Mucosa of gallbladder (tissue), 1 donor: ENCODE measurements at regions not wholly inside any gene's neighbourhood (a gene's known extent, or its start where the extent isn't known, plus 50 kb on each side); places are given as distances from the start of the nearest gene placed in this dataset.
A peak's percentile ranks its signal among the peaks of the same experiment; 100 is the strongest.

Source experiments
- DNase-seq: peaks from one replicate; pipeline ENCODE4 v3.0.0-alpha.2; 2020; ENCODE audit warnings: low spot score
- donor health status: DM: no; HTN: no; CAD: no.

DNA sequence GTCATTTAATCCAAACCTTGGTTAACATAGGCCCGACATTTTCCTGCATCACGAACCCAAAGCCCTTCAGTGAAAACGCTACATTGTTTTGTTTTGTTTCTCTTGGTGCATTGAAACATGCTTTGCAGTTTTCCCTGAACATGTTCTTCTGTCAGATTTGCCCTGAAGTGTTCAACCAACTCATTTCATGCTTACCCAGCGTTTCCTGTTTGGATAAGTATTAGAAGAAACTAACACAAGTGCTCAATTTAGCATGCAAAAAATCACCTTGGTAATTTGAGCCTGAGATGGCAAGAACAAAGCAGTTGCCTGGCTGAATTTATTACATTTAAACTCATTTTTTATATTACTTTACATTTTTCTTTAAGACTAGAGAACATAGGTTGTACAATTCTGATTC, 160.1 kb upstream of the VCX3A start:
- no peak for DNase-seq

DNA sequence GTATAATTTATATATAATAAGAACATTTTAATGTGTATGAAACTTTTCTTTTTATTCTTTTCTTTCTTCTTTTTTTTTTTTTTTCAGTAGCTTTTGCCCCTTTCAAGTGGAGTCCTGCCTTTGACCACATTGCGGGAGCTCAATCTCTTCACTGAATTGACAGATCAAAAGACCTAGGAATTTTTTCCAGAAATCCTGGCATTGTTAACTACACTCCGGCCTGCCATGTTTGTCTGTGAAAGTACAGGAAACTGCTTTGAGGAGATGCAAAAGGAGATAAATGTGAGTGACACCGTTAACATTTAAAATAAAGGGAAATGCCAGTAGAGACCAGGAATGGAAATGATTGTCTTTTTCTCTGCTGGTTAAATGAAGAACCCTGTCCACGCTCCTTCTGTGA, 159.3 kb upstream of the VCX3A start:
- DNase-seq = no peak

DNA sequence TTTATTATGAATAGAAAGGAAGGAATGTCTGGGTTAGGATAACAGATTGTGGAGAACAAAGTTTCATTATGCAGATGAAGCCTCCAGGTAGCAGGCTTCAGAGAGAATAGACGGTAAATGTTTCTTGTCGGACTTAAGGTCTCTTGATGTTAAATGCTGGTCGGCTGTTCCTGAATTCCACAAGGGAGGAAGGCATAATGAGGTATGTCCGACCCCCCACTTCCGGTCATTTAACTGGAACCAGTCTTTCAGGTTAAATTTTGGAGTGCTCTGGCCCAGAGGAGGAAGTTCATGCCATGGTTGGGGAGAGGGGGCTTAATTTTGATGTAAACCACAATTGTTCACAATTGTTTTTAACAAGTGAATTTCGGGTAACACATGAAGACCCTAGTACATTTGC, 158.1 kb upstream of the VCX3A start:
- no peak for DNase-seq

DNA sequence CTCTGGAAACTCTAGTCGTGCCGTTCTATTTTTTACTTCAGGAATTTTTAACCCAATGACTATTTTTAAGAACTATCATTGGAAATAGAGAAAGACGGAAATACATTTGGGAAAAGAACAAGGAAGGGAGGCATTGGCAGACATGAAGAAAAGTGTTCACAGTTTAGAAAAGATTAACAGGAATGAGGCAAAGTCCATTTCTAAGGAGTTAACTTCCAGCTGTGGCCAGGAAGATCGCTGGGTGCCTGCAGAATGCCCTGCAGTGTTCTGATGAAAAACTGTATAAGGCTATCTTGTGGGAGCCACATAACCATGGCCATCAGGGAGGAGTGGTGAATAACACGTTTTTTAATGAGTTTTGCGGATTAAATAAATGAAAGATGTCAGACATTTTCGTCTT, 150.6 kb upstream of the VCX3A start:
- DNase-seq = peak; percentile 34

DNA sequence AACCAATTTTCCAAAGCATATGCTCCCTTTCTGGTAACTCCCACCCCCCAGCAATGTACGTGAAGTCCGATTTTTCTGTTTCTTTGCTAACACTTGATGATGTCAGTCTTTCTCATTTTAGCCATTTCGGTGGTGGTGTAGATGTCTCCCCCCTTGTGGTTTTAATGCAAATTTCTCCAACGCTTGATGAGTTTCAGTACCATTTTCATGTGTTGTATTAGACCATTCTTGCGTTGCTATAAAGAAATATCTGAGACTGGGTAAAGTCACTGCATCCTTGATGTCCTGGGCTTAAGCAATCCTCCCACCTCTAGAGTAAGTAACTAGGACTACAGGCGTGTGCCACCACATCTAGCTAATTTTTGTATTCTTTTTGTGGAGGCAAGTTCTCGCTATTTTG, 148.4 kb upstream of the VCX3A start:
- no peak for DNase-seq

DNA sequence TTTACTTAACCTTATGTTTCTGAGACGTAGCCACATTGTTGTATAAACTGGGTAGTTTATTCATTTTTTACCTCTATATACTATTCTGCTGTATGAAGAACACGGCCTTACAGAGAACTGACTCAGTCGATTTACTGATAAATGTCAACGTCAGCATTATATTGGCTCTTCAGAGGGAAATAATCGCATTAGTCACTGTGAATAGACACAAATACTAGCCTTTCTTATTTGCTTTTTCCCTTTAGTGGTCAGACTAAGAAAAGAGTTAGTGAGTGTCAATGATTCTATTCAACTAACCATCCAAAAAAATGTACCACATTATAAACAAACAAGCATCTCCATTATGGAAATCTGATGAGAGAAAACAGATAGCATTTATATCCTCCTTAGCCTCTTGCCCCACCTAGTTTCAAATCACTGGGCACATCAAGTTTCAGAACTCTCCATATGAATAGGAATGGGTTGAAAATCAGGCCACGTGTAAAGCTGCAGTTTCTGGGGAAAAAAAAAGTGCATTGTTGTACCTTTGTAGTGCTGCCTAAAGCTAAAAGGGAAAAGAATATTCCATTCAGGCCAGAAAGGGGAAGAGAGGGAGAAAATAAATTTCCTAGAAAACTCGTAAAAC, 146.7 kb upstream of the VCX3A start:
- no peak for DNase-seq

DNA sequence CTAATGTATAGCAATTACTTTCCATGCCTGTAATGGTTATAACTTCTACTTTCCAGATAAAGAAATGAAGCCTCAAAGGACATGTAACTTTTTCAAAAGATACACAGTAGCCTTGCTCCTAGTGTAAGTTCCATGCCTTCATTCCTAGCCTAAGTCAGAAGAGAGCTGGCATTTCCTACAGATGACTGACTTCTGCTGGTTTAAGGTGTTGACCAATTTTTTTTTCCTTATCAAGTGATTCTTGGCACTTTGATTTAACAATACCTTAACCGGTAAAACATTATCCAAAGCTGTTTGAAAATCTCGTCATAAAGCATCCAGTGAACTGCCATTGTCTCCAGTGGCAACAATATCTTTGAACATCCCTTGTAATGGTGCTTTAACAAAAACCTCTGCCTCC, 145.1 kb upstream of the VCX3A start:
- no peak for DNase-seq

DNA sequence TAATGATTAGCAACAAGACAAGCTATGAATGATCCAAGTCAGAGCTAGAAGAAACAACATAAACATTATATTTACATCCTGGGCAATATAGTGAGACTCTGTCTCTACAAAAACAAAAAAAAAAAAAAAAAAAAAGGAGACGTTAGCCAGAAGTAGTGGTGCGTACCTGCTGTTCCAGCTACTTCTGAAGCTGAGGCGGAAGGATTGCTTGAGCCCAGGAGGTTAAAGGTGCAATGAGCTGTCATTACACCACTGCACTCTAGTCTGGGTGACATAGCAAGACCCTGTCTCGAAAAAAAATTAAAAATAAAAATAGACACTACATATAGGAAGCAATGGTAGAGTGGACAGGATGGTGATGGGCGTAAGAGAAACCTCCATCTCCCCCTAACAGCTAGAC, 144.6 kb upstream of the VCX3A start:
- DNase-seq = no peak

DNA sequence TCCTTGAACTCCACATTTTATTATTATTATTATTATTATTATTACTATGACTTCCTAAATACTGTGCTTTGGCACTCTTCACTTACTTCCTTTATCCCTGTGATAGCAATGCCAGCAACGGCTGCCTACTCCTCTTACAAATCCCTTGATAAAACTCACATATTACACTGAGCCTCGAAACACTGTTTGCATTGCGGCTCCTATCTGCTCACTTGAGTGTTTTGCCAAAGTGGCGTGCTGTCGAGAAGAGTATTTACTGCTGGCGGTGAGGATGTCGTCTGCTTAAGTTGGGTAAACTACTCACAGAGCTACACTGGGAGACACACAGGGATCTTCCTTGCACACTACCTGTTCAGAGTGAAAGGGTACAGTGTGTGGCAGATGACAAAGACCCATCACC, 143.4 kb upstream of the VCX3A start:
- DNase-seq = peak; percentile 12

DNA sequence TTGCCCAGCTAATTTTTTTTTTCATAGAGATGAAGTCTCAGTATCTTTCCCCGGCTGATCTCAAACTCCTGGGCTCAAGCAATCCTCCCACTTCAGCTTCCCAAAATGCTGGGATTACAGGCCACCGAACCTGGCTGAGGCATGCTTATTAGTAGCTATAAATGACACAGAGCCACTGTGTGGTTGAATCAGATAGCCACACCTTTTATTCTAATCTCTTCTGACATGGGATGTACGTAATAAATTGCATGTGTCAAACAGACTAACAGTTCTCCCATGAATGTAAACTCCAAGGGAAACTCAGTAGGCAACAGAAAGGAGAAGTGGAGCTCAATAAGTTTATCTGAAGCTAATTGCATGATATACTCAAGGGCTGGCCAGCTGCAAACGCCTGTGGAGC, 139.8 kb upstream of the VCX3A start:
- DNase-seq = no peak

DNA sequence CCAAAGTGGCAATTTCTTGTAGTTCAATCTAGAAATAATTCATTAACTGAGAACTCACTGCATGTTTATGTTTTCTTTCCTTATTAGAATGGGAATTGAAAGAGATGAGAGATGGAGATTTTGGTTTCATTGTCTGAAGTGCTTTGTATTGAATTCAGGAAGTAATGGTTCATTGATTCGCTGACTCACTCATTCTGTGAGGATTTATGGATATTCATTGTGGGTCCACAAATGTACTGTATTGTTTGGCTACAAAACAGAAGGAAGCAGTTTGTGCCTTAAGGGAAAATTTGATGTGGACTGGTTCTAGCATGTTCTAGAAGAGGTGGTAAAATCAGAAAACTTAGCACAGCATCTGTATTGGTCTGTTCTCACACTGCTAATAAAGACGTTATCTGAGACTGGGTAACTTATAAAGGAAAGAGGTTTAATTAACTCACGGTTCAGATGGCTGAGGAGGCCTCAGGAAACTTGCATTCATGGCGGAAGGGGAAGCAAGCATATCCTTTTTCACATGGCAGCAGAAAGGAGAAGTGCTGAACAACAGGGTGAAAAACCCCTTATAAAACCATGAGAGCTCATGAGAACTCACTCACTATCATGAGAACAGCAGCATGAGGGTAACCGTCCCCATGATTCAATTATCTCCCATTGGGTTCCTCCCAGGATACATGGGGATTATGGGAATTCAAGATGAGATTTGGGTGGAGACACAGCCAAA, 132.3 kb upstream of the VCX3A start:
- no peak for DNase-seq

DNA sequence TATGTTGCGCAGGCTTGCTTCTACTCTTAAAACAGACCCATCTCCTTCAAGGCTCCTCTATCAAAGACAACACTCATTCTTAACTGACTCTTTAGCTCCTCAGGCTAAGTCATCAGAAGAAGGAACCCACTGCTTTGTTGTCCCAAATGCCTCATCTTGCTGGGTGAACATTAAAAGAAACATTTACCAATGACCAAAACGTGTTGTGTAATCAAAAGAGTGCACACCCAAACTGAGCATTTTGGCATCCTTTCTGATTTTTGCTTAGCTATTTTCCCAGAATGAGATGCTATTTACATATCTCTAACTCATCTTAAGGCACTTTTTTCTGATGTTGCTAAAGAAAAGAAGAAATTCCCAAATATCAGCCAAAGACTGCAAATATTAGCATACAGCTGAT, 131.7 kb upstream of the VCX3A start:
- no peak for DNase-seq

DNA sequence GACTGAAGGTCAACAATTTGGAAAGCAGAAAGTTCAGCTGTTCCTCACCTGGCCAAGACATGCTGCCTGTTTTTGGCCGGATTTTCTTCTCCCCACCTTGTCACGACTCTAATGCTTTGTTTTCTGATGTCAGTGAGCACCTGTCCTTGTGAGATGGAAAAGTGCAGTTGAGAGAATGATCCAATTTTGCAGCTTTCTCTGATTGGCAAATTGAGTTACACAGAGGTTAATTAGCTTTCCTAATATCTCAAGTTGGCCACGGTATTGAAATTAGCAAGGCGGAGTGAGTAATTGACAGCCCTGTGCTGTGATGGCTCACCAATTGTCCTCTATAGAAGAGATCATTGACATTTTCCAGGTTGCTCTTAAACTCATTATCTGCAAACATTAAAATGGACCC, 126.8 kb upstream of the VCX3A start:
- no peak for DNase-seq

DNA sequence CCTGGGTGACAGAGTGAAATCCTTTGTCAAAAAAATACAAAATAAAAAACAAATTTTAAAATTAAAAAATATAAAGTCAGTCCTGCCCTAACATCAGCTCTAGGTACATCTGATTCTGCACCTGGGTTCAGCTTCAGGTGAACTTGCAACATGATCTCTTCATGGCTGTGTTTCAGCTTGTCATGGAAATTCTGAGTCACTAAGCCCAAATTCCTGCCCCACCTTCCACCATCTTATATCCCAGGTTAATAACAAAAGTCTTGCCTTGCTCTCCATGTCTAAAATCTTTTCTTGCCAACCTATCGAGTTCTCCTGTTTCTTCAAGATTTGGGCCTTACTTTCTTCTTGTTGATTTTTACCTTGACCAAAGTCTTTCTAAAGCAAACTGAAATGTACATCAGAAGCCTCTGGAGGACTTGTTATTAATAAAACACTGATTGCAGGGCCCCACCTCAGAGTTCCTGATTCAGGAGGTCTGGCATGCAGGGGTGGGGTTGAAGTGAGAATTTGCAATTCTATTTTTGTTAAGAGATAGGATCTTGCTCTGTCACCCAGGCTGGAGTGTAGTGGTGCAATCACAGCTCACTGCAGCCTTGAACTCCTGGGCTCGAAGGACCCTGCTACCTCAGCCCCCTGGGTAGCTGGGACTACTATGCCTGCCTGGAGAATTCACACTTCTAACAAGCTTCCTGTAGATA, 125.8 kb upstream of the VCX3A start:
- no peak for DNase-seq

DNA sequence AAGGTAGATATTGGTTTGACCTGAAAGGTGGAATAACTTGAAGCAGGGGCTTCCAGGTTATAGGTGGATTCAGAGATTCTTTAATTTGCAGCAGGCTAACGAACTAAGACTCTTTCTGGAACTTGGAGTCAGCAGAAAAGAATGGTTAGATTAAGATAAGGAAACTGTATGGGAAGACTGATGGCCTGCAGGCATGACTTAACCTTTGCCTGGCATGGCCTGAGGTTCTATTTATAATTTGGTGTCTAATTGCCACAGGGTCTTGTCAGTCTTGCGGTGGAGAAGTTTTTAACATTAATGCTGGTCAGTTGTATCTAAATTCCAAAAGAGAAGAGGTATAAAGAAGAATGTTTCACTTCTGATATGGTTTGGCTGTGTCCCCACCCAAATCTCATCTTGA, 110.3 kb upstream of the VCX3A start:
- DNase-seq = no peak

DNA sequence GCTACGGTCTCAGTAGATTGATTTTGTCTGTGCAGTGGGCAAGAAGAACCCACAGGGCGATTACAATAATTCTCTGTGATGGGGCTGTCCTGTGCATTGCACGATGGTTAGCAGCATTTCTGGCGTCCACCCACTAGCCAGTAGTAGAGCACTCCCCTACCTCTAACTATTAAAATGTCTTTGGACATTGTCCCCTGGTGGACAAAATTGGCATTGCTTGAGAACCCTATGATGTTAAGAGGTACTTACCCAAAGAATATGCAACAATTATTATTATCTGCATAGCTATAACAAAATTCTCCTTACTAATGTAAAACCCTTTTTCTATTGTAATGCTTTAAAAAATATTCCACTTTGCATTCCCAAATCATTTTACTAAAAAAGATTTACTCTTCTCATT, 109.5 kb upstream of the VCX3A start:
- no peak for DNase-seq

DNA sequence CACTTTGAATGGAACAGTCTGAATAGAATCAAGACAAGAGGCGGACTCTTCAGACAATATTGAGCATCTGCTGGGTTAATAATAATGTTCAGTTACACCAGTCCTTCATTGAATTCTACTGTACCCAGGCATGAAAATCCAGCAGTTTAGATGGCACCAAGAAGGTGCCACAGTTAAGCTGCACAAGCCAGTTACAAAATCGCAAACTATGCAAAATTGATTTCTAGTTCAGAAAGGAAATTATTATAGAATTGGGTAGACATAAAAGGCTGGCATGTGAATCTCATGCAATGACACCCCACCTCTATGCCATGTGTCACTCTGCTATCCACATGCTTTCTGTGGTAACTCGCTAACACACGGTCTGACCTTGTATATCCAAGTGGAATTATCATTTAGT, 105.8 kb upstream of the VCX3A start:
- no peak for DNase-seq

DNA sequence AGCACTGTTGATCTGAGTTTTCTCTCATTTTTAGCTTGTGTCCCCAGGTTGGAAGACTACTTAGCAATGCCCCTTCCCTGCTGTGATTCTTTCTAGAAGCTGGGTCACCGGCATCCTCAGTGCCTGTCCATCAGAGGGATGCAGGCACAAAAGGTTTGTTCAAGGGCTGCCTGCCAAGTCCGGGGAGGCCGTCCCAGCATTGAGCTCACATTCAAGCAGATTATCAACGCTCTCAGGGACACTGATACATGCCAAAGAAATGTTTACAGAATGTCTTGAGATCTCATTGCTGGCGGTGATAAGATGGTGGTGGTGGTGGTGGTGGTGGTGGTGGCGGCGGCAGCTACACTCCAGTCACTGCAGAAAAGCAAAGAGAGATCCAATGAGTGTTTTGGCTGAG, 79.6 kb upstream of the VCX3A start:
- no peak for DNase-seq

DNA sequence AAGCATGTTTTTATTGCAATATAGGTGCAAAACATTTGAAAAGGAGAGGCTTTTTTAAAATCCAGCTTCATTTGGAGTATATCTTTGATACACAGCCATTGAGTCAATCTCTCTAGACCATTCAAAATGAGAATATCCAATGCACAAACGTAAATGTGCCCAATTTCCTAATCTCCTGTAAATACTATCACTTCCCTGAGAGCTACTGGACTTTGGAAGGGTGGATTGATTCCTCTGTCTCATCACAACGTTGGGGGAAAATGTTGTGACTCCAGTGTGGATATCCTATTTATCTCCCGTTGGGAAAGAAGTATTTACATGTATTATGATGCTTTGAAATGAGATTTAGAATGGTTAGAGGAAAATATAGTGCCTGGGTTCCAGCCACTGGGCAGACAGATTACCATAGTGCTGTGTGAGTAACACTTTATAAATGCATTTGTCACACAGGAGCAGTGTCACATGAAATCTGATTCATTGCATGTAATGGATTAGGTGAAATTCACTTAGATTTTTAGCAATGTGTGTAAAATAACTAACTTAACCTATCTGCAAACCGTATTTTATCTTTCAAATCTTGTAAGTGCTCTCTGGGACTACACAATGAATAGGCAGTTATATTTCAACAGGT, 64.4 kb upstream of the VCX3A start:
- no peak for DNase-seq
